ENCODE measurements at regions not wholly inside any gene's neighbourhood (a gene's known extent, or its start where the extent isn't known, plus 50 kb on each side); places are given as distances from the start of the nearest gene placed in this dataset.
A peak's percentile ranks its signal among the peaks of the same experiment; 100 is the strongest.

DNA sequence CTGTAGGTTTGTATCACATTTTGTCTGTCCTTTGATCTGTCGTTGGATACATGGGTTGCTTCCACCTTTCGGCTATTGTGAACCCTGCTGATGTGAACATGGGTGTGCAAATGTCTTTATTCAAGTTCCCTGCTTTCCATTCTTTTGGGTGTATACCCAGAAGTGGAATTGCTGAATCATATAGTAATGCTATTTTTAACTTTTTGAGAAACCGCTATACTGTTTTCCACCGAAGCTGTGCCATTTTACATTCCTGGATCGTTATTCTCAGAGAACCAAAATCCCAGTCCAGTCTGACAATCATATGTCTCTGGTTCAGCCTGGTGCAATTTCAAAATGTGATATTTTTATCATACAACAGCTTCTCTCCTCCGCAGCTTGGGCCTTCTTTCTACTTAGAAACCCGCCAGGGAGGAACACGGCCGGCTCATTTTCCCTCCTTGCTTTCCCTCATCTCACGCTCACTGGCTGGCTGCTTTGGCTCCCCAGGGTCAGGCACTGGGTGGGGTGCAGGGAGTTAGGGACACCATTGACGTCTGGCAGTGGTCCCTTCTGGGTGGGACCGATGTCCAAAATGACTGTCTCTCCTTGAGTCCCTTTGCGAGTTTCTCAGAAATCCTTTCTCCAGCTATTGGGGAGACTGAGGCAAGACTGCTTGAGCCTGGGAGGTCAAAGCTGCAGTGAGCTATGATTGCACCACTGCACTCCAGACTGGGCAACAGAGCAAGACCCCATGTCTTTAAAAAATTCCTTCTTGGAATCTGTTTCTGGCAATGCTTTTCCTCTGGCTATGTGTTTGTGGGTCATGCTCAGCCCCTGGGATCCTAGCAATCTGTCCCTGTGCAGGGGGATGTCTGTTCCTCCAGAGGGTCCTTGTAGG, 73.5 kb upstream of the AKT3 start:
- DNase-seq: no peak
- WGBS, 2 donors: 91 to 93% methylated on average over 13 of the region's 13 CpGs
- intact Hi-C loops (cut with DNase I): no loop called here
- H3K4me3 ChIP-seq: no peak overlapping the region
- H3K9me3 ChIP-seq: no peaks in the 10 kb centered on the region
- no peaks in the 10 kb centered on the region for H3K4me1 ChIP-seq
- no peak overlapping the region for H3K27ac ChIP-seq
- TF ChIP-seq POLR2AphosphoS5 (IDR thresholded peaks at IDR 0.05) (no peak), CTCF (IDR thresholded peaks at IDR 0.05) (no peak)
- no peaks in the 10 kb centered on the region for H3K27me3 ChIP-seq
- no peaks in the 10 kb centered on the region for H3K36me3 ChIP-seq

GRCh38 chr1:243921111-243921510, 71.1 kb upstream of the AKT3 start:
- H3K4me1 ChIP-seq: peaks cover 0 to 15% (median 9%) of the 10 kb centered on the region in 4 donors
- WGBS, 2 donors: 26 to 33% methylated on average over 1 of the region's 1 CpG
- intact Hi-C loops (cut with DNase I): no loop called here
- H3K9me3 ChIP-seq: no peaks in the 10 kb centered on the region
- no peaks in the 10 kb centered on the region for H3K36me3 ChIP-seq
- no peak overlapping the region for H3K4me3 ChIP-seq
- DNase-seq: no peak
- H3K27me3 ChIP-seq: peaks cover 0 to 1% (median 0%) of the 10 kb centered on the region in 3 donors
- TF ChIP-seq POLR2AphosphoS5 (IDR thresholded peaks at IDR 0.05) (no peak), CTCF (IDR thresholded peaks at IDR 0.05) (no peak), EP300 (IDR thresholded peaks at IDR 0.05) (no peak), POLR2A (IDR thresholded peaks at IDR 0.05) (no peak)
- no peak overlapping the region for H3K27ac ChIP-seq

- no peak for DNase-seq
- H3K36me3 ChIP-seq: no peaks in the 10 kb centered on the region
- peaks cover 0 to 16% (median 4%) of the 10 kb centered on the region in 3 donors for H3K27me3 ChIP-seq
- no peak for TF ChIP-seq EP300 (IDR thresholded peaks at IDR 0.05)
- TF ChIP-seq CTCF (IDR thresholded peaks at IDR 0.05): no peak
- no peak for TF ChIP-seq POLR2AphosphoS5 (IDR thresholded peaks at IDR 0.05)
- no peak for TF ChIP-seq POLR2A (IDR thresholded peaks at IDR 0.05)
- H3K27ac ChIP-seq: peak overlapping the region in 3 of 4 donors; percentile 18 to 51 (median 48)
- H3K4me3 ChIP-seq: peak overlapping the region; percentile 26 to 55 (median 42)
- WGBS, 2 donors: 18 to 28% methylated on average over 10 of the region's 10 CpGs
- intact Hi-C loops (cut with DNase I): loop anchor here (5.0 kb wide), 1 partner anchor 129 kb away; no protein-coding TSS in a partner anchor
- H3K4me1 ChIP-seq: peaks cover 0 to 15% (median 9%) of the 10 kb centered on the region in 4 donors
- H3K9me3 ChIP-seq: no peaks in the 10 kb centered on the region
Observed at GRCh38 chr1:243917863-243918565, 68.0 kb upstream of the AKT3 start.

DNA sequence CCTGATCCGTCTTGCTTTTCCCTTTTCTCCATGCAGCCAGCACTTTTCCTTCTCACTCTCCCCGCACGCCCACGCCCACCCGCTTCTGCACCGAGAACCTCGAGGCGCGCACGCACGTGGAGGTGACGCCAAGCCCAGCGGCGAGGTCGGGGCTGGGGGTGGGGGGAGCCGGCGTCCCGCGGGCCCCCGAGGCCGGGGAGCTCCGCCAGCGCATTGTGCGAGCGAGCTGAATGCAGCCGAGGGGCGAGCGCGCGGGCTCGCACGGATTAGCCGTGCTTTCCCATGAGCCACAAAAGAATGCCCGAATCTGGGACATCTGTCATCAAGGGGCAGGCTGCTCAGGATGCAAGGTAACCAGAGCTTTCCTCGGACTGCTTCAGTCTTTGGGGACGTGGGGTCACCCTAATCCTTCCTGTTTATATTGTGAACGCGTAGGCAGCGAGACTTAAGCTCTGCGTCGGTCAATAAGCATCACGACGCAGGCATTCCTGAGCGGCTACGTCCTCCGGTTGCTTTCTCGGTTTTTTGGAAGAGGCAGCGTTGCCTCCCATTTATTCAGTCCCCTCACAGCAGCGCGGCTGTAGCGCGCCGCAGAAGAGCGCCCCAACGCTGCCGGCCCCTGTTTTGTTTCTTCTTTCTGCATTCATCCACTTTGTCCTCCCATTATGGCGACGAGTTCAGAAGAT, 67.3 kb upstream of the AKT3 start:
- intact Hi-C loops (cut with DNase I): loop anchor here (5.0 kb wide), 1 partner anchor 130 kb away; no protein-coding TSS in a partner anchor
- Histone ChIP-seq H3K36me3 (no peaks in the 10 kb centered on the region), H3K27ac (peak overlapping the region in 3 of 4 donors; percentile 18 to 51 (median 48)), H3K4me1 (peaks cover 0 to 15% (median 9%) of the 10 kb centered on the region in 4 donors), H3K9me3 (no peaks in the 10 kb centered on the region), H3K27me3 (peaks cover 0 to 16% (median 4%) of the 10 kb centered on the region in 3 donors), H3K4me3 (peak overlapping the region; percentile 26 to 55 (median 42))
- peak; percentile 71 for DNase-seq
- 2 to 8% methylated on average over 58 of the region's 58 CpGs for WGBS, 2 donors
- TF ChIP-seq CTCF (IDR thresholded peaks at IDR 0.05) (no peak), EP300 (IDR thresholded peaks at IDR 0.05) (no peak), POLR2AphosphoS5 (IDR thresholded peaks at IDR 0.05) (peak in 2 of 4 donors; percentile 15 to 28), POLR2A (IDR thresholded peaks at IDR 0.05) (no peak)
